Loucy (cell line): ENCODE measurements at regions not wholly inside any gene's neighbourhood (a gene's known extent, or its start where the extent isn't known, plus 50 kb on each side); places are given as distances from the start of the nearest gene placed in this dataset.

Experiments used
- CTCF ChIP-seq: fragments of 200-600 bp; sonication (generic); conservative IDR thresholded peaks from 2 replicates; pipeline ENCODE4 v1.5.1; 2014; ENCODE audit warnings: mild to moderate bottlenecking, antibody characterized with exemption, low read length
- EZH2phosphoT487 ChIP-seq: fragments of 200-600 bp; IDR thresholded peaks from 2 replicates; pipeline ENCODE4 v1.6.1; 2018; ENCODE audit warnings: antibody characterized with exemption, mild to moderate bottlenecking, moderate library complexity, borderline replicate concordance

GRCh38 chr14:85333313-85333712 lies 196.6 kb upstream of the FLRT2 start:
- TF ChIP-seq EZH2phosphoT487 = no peak
- no peak for TF ChIP-seq CTCF
